HCT116 (cell line): ENCODE measurements at regions not wholly inside any gene's neighbourhood (a gene's known extent, or its start where the extent isn't known, plus 50 kb on each side); places are given as distances from the start of the nearest gene placed in this dataset.

Experiments used
- CBX3 ChIP-seq: IDR thresholded peaks from 2 replicates; pipeline ENCODE4 v1.6.1; 2012; ENCODE audit warnings: low read depth
- ELF1 ChIP-seq: IDR thresholded peaks from 2 replicates; pipeline ENCODE4 v1.6.1; 2012; ENCODE audit warnings: low read depth, borderline replicate concordance
- EZH2 ChIP-seq: fragments of 200-600 bp; sonication (generic); IDR thresholded peaks from 2 replicates; pipeline ENCODE4 v1.6.1; 2017; ENCODE audit warnings: antibody characterized with exemption, mixed run types
- EZH2phosphoT487 ChIP-seq: fragments of 200-600 bp; IDR thresholded peaks from 2 replicates; pipeline ENCODE4 v1.6.1; 2018; ENCODE audit warnings: antibody characterized with exemption, borderline replicate concordance
- POLR2A ChIP-seq: IDR thresholded peaks from 2 replicates; pipeline ENCODE4 v1.7.0; 2011; ENCODE audit warnings: borderline replicate concordance; ENCODE audit not compliant: insufficient read depth, insufficient read length; ENCODE audit errors: extremely low read depth
- POLR2AphosphoS5 ChIP-seq: IDR thresholded peaks from 2 replicates; pipeline ENCODE4 v1.6.1; 2011; ENCODE audit warnings: mild to moderate bottlenecking, low read depth, low read length, moderate library complexity
- SIN3A ChIP-seq: IDR thresholded peaks from 2 replicates; pipeline ENCODE4 v1.6.1; 2012; ENCODE audit warnings: low read depth
- SRF ChIP-seq: IDR thresholded peaks from 2 replicates; pipeline ENCODE4 v1.6.1; 2012; ENCODE audit warnings: low read depth
- YY1 ChIP-seq: IDR thresholded peaks from 2 replicates; pipeline ENCODE4 v1.6.1; 2011; ENCODE audit warnings: low read length, low read depth, moderate library complexity, mild to moderate bottlenecking; ENCODE audit not compliant: insufficient replicate concordance; ENCODE audit errors: extremely low read depth
- ZFX ChIP-seq: fragments of 450-650 bp; IDR thresholded peaks from 2 replicates; pipeline ENCODE4 v1.6.1; 2017
- ZNF274 ChIP-seq: fragments of 200-500 bp; sonication (Bioruptor generic); IDR thresholded peaks from 2 replicates; pipeline ENCODE4 v1.6.1; 2014; ENCODE audit warnings: mild to moderate bottlenecking, low read depth, low read length, inconsistent platforms
- TF ChIP-seq, protein P1 (sequence below), 3 experiments: fragments of 200-600 bp in 1 of 3; sonication (generic) in 1 of 3; IDR thresholded peaks in 2 of 3; conservative IDR thresholded peaks in 1 of 3; 2 replicates each; pipeline ENCODE4 v1.5.1; 2012 to 2017; ENCODE audit warnings: low read depth in 2 of 3, low read length in 2 of 3, antibody characterized with exemption in 1 of 3, borderline replicate concordance in 1 of 3, control low read depth in 1 of 3, mild to moderate bottlenecking in 1 of 3, mixed read lengths in 1 of 3, mixed run types in 1 of 3, moderate library complexity in 1 of 3; ENCODE audit not compliant: insufficient read depth in 1 of 3
- TF ChIP-seq, protein P2 (sequence below): IDR thresholded peaks from 2 replicates; pipeline ENCODE4 v1.6.1; 2012
- TF ChIP-seq, protein P3 (sequence below): IDR thresholded peaks from 2 replicates; pipeline ENCODE4 v1.6.1; 2012

DNA sequence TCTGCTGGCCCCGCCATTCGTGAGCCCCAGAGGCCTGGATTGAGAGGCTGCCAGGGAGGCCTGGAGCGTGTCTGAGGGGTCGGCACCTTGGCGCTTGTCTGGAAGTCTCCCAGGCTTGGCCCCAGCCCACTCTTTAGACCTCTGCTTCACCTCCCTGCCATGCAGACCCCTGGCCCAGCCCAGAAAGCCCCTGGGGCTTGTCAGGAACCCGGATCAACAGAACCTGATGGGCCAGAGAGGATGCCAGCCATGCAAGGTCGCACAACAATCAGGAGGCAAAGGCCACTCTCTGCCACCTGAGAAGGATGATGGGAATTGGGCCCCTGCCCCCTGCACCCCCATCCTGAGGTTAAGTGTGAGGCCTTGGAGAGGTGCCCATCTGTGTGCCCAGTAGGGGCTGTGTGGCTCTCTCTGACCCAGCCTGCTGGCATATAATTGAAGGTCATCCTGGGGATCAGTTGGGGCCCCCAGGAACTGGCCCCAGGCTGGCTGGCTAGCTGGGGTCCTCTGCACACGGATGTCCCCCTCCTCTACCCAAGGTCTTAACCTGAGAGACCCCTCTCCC is 103.3 kb upstream of the SLC6A6 start:
- TF ChIP-seq, protein P1, sequence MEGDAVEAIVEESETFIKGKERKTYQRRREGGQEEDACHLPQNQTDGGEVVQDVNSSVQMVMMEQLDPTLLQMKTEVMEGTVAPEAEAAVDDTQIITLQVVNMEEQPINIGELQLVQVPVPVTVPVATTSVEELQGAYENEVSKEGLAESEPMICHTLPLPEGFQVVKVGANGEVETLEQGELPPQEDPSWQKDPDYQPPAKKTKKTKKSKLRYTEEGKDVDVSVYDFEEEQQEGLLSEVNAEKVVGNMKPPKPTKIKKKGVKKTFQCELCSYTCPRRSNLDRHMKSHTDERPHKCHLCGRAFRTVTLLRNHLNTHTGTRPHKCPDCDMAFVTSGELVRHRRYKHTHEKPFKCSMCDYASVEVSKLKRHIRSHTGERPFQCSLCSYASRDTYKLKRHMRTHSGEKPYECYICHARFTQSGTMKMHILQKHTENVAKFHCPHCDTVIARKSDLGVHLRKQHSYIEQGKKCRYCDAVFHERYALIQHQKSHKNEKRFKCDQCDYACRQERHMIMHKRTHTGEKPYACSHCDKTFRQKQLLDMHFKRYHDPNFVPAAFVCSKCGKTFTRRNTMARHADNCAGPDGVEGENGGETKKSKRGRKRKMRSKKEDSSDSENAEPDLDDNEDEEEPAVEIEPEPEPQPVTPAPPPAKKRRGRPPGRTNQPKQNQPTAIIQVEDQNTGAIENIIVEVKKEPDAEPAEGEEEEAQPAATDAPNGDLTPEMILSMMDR (IDR thresholded peaks at IDR 0.05 in 2 of 3, conservative IDR thresholded peaks at IDR 0.05 in 1 of 3; ENCODE audit: borderline replicate concordance in 1 of 3, insufficient read depth in 1 of 3, low read depth in 2 of 3, low read length in 2 of 3), result no peak
- TF ChIP-seq POLR2A (no peak), EZH2 (no peak), POLR2AphosphoS5 (no peak), CBX3 (no peak), ELF1 (no peak), SRF (no peak), SIN3A (no peak), EZH2phosphoT487 (no peak), YY1 (no peak), ZFX (no peak), ZNF274 (no peak)
- TF ChIP-seq, protein P2, sequence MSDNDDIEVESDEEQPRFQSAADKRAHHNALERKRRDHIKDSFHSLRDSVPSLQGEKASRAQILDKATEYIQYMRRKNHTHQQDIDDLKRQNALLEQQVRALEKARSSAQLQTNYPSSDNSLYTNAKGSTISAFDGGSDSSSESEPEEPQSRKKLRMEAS, result no peak
- TF ChIP-seq, protein P3, sequence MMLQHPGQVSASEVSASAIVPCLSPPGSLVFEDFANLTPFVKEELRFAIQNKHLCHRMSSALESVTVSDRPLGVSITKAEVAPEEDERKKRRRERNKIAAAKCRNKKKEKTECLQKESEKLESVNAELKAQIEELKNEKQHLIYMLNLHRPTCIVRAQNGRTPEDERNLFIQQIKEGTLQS, result no peak
